Prostate gland (tissue), 2 donors: ENCODE measurements at regions not wholly inside any gene's neighbourhood (a gene's known extent, or its start where the extent isn't known, plus 50 kb on each side); places are given as distances from the start of the nearest gene placed in this dataset.
"Not testable (repeated sequence)": the region's sequence is repeated elsewhere in the genome, so short reads cannot be mapped to it uniquely, and the experiment has no call there.

ENCODE experiments used
- POLR2A ChIP-seq: fragments of 450-650 bp; IDR thresholded peaks from one replicate; pipeline ENCODE4 v1.6.1; 2016; ENCODE audit warnings: antibody characterized with exemption, mild to moderate bottlenecking
- POLR2AphosphoS5 ChIP-seq: sonication (generic); formaldehyde crosslinking; IDR thresholded peaks from one replicate; pipeline ENCODE4 v1.6.1; 2017; ENCODE audit warnings: antibody characterized with exemption
- TF ChIP-seq, protein P1 (sequence below), 4 experiments: fragments of 200-600 bp in 2 of 4; fragments of 450-650 bp in 2 of 4; sonication (generic) in 2 of 4; IDR thresholded peaks; 1 replicate in 3 of 4; 2 replicates in 1 of 4; pipeline ENCODE4 v1.5.1; 2016 to 2019; ENCODE audit warnings: antibody characterized with exemption in 4 of 4, mild to moderate bottlenecking in 2 of 4, moderate library complexity in 2 of 4

DNA sequence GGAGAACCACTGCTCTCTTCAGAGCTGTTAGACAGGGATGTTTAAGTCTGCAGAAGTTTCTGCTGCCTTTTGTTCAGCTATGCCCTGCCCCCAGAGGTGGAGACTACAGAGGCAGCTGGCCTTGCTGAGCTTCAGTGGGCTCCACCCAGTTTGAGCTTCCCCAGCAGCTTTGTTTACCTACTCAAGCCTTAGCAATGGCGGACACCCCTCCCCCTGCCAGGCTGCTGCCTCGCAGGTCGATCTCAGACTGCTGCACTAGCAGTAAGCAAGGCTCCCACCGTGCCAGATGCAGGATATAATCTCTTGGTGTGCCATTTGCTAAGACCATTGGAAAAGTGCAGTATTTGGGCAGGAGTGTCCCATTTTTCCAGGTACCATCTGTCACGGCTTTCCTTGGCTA, 465.1 kb downstream of the ZNF674 start:
- TF ChIP-seq, protein P1, sequence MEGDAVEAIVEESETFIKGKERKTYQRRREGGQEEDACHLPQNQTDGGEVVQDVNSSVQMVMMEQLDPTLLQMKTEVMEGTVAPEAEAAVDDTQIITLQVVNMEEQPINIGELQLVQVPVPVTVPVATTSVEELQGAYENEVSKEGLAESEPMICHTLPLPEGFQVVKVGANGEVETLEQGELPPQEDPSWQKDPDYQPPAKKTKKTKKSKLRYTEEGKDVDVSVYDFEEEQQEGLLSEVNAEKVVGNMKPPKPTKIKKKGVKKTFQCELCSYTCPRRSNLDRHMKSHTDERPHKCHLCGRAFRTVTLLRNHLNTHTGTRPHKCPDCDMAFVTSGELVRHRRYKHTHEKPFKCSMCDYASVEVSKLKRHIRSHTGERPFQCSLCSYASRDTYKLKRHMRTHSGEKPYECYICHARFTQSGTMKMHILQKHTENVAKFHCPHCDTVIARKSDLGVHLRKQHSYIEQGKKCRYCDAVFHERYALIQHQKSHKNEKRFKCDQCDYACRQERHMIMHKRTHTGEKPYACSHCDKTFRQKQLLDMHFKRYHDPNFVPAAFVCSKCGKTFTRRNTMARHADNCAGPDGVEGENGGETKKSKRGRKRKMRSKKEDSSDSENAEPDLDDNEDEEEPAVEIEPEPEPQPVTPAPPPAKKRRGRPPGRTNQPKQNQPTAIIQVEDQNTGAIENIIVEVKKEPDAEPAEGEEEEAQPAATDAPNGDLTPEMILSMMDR (IDR thresholded peaks at IDR 0.05): not testable (repeated sequence)
- not testable (repeated sequence) for TF ChIP-seq POLR2A, POLR2AphosphoS5
